NB4 (cell line): ENCODE measurements at regions not wholly inside any gene's neighbourhood (a gene's known extent, or its start where the extent isn't known, plus 50 kb on each side); places are given as distances from the start of the nearest gene placed in this dataset.

ENCODE experiments used
- DNase-seq: peaks from one replicate; pipeline ENCODE4 v3.0.0; 2010; ENCODE audit warnings: low read depth
- H3K4me3 ChIP-seq: one replicate; pipeline ENCODE4 v1.5.1; 2011; ENCODE audit warnings: mild to moderate bottlenecking, low read depth, low read length, moderate library complexity
- CTCF ChIP-seq: IDR thresholded peaks from one replicate; pipeline ENCODE4 v1.5.1; 2012; ENCODE audit warnings: low read depth, low read length
- MAX ChIP-seq: IDR thresholded peaks from 2 replicates; pipeline ENCODE4 v1.6.1; 2011; ENCODE audit warnings: low read depth, low read length
- MYC ChIP-seq: IDR thresholded peaks from 2 replicates; pipeline ENCODE4 v1.6.1; 2011; ENCODE audit warnings: low read depth, low read length
- POLR2A ChIP-seq: IDR thresholded peaks from 2 replicates; pipeline ENCODE4 v1.6.1; 2011; ENCODE audit warnings: mild to moderate bottlenecking; ENCODE audit not compliant: insufficient read length; ENCODE audit errors: extremely low read depth

GRCh38 chr6:22072949-22073348 is 223.9 kb downstream of the PRL start:
- TF ChIP-seq MAX: 0 out of 2 replicates have a peak, but pooled peaks have one; percentile 12
- TF ChIP-seq MYC: no peak
- no peak for TF ChIP-seq CTCF
- DNase-seq: peak; percentile 52
- no peak overlapping the region for H3K4me3 ChIP-seq

- no peak overlapping the region for H3K4me3 ChIP-seq
- TF ChIP-seq POLR2A (no peak), MAX (no peak)
- DNase-seq: peak; percentile 54
These were observed 223.2 kb downstream of the PRL start for GRCh38 chr6:22073516-22074198.

- TF ChIP-seq POLR2A (no peak), MAX (no peak), MYC (no peak), CTCF (no peak)
- no peak for DNase-seq
- H3K4me3 ChIP-seq: no peak overlapping the region
These were observed 218.5 kb downstream of the PRL start for GRCh38 chr6:22078288-22078687.

- no peak for TF ChIP-seq MYC
- TF ChIP-seq POLR2A: no peak
- no peak for TF ChIP-seq CTCF
- no peak for TF ChIP-seq MAX
- no peak for DNase-seq
- no peak overlapping the region for H3K4me3 ChIP-seq
These were observed 217.9 kb downstream of the PRL start for GRCh38 chr6:22078802-22079545.

- H3K4me3 ChIP-seq: no peak overlapping the region
- TF ChIP-seq POLR2A: no peak
- no peak for TF ChIP-seq MYC
- no peak for TF ChIP-seq MAX
- TF ChIP-seq CTCF: no peak
- DNase-seq: no peak
These were observed 217.1 kb downstream of the PRL start for GRCh38 chr6:22079783-22080182.

GRCh38 chr6:22081709-22082108 is 215.1 kb downstream of the PRL start:
- no peak overlapping the region for H3K4me3 ChIP-seq
- TF ChIP-seq POLR2A: no peak
- TF ChIP-seq MYC: no peak
- no peak for TF ChIP-seq MAX
- TF ChIP-seq CTCF: no peak
- no peak for DNase-seq
